ENCODE measurements at regions not wholly inside any gene's neighbourhood (a gene's known extent, or its start where the extent isn't known, plus 50 kb on each side); places are given as distances from the start of the nearest gene placed in this dataset.

DNA sequence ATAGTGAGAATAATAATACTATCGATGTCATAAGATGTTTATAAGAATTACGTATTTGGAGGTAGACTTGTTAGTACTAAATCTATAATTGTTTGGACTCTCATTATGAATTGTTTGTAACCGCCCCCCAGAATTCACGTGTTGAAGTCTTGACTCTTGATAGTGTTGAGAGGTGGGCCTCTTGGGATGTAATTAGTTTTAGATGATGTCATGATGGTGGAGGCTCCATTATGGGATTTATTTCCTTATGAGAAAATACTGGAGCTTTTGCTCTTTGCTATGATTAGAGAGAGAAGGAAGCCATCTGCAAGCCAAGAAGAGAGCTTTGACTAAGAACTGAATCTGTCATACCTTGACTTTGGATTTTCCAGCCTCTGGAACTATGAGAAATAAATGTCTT lies 142.2 kb downstream of the PRDM9 start:
- Histone ChIP-seq H3K27ac (no peak overlapping the region), H3K4me1 (no peaks in the 10 kb centered on the region), H3K4me3 (no peak overlapping the region), H3K36me3 (no peaks in the 10 kb centered on the region), H3K27me3 (no peaks in the 10 kb centered on the region), H3K9me3 (peaks cover 0 to 6% (median 0%) of the 10 kb centered on the region in 3 donors)
- 80 to 84% methylated on average over 4 of the region's 4 CpGs for WGBS, 2 donors (ENCODE audit: low coverage in 1 of 2)
- no peak for TF ChIP-seq POLR2AphosphoS5 (IDR thresholded peaks at IDR 0.05)
- no peak for TF ChIP-seq POLR2A (IDR thresholded peaks at IDR 0.05)
- no peak for TF ChIP-seq EP300 (IDR thresholded peaks at IDR 0.05)
- TF ChIP-seq, protein P1, sequence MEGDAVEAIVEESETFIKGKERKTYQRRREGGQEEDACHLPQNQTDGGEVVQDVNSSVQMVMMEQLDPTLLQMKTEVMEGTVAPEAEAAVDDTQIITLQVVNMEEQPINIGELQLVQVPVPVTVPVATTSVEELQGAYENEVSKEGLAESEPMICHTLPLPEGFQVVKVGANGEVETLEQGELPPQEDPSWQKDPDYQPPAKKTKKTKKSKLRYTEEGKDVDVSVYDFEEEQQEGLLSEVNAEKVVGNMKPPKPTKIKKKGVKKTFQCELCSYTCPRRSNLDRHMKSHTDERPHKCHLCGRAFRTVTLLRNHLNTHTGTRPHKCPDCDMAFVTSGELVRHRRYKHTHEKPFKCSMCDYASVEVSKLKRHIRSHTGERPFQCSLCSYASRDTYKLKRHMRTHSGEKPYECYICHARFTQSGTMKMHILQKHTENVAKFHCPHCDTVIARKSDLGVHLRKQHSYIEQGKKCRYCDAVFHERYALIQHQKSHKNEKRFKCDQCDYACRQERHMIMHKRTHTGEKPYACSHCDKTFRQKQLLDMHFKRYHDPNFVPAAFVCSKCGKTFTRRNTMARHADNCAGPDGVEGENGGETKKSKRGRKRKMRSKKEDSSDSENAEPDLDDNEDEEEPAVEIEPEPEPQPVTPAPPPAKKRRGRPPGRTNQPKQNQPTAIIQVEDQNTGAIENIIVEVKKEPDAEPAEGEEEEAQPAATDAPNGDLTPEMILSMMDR (IDR thresholded peaks at IDR 0.05): no peak
- ATAC-seq: no peak

- H3K4me1 ChIP-seq: no peaks in the 10 kb centered on the region
- TF ChIP-seq POLR2A (IDR thresholded peaks at IDR 0.05) (no peak), EP300 (IDR thresholded peaks at IDR 0.05) (no peak), POLR2AphosphoS5 (IDR thresholded peaks at IDR 0.05) (no peak)
- TF ChIP-seq, protein P1 (IDR thresholded peaks at IDR 0.05): no peak
These were observed 148.3 kb downstream of the PRDM9 start for GRCh38 chr5:23655674-23656073.

GRCh38 chr5:23675456-23675855 lies 168.0 kb downstream of the PRDM9 start:
- ATAC-seq: no peak

More at GRCh38 chr5:23655674-23656073, 148.3 kb downstream of the PRDM9 start:
- Histone ChIP-seq H3K4me3 (no peak overlapping the region), H3K27ac (no peak overlapping the region), H3K27me3 (no peaks in the 10 kb centered on the region), H3K36me3 (no peaks in the 10 kb centered on the region), H3K9me3 (no peaks in the 10 kb centered on the region)
- ATAC-seq: no peak
- WGBS, 2 donors (ENCODE audit: low coverage in 1 of 2): 88% methylated on average over 2 of the region's 2 CpGs; no CpG with 5 or more reads in 1 of the 2 donors

GRCh38 chr5:23677996-23678395 lies 170.6 kb downstream of the PRDM9 start:
- peaks cover 0 to 10% (median 0%) of the 10 kb centered on the region in 3 donors for H3K9me3 ChIP-seq
- 53 to 88% methylated on average over 1 of the region's 1 CpG for WGBS, 2 donors (ENCODE audit: low coverage in 1 of 2)
- no peaks in the 10 kb centered on the region for H3K27me3 ChIP-seq
- TF ChIP-seq POLR2AphosphoS5 (IDR thresholded peaks at IDR 0.05): no peak
- no peak for TF ChIP-seq POLR2A (IDR thresholded peaks at IDR 0.05)
- no peak for TF ChIP-seq EP300 (IDR thresholded peaks at IDR 0.05)
- TF ChIP-seq, protein P1 (IDR thresholded peaks at IDR 0.05): no peak
- H3K36me3 ChIP-seq: no peaks in the 10 kb centered on the region
- H3K4me3 ChIP-seq: no peak overlapping the region
- no peak overlapping the region for H3K27ac ChIP-seq
- H3K4me1 ChIP-seq: no peaks in the 10 kb centered on the region
- ATAC-seq: no peak

More at GRCh38 chr5:23675456-23675855, 168.0 kb downstream of the PRDM9 start:
- no CpG with 5 or more reads among the region's 1 CpG for WGBS, 2 donors (ENCODE audit: low coverage in 1 of 2)
- no peak overlapping the region for H3K4me3 ChIP-seq
- TF ChIP-seq EP300 (IDR thresholded peaks at IDR 0.05): no peak
- TF ChIP-seq POLR2AphosphoS5 (IDR thresholded peaks at IDR 0.05): no peak
- TF ChIP-seq POLR2A (IDR thresholded peaks at IDR 0.05): no peak
- no peaks in the 10 kb centered on the region for H3K27me3 ChIP-seq
- peaks cover 0 to 10% (median 0%) of the 10 kb centered on the region in 3 donors for H3K9me3 ChIP-seq
- H3K27ac ChIP-seq: no peak overlapping the region
- H3K4me1 ChIP-seq: no peaks in the 10 kb centered on the region
- H3K36me3 ChIP-seq: no peaks in the 10 kb centered on the region

- no peaks in the 10 kb centered on the region for H3K9me3 ChIP-seq
- WGBS, 2 donors (ENCODE audit: low coverage in 1 of 2): 18 to 28% methylated on average over 2 of the region's 2 CpGs
- TF ChIP-seq, protein P1 (IDR thresholded peaks at IDR 0.05): no peak
- TF ChIP-seq POLR2AphosphoS5 (IDR thresholded peaks at IDR 0.05) (no peak), POLR2A (IDR thresholded peaks at IDR 0.05) (no peak), EP300 (IDR thresholded peaks at IDR 0.05) (no peak)
- H3K27me3 ChIP-seq: no peaks in the 10 kb centered on the region
- no peaks in the 10 kb centered on the region for H3K36me3 ChIP-seq
- H3K4me3 ChIP-seq: no peak overlapping the region
- H3K27ac ChIP-seq: no peak overlapping the region
- H3K4me1 ChIP-seq: no peaks in the 10 kb centered on the region
- no peak for ATAC-seq
These were observed 176.7 kb downstream of the PRDM9 start for GRCh38 chr5:23684103-23684502.

Data from gastroesophageal sphincter (tissue), 4 donors.